ENCODE measurements at regions not wholly inside any gene's neighbourhood (a gene's known extent, or its start where the extent isn't known, plus 50 kb on each side); places are given as distances from the start of the nearest gene placed in this dataset.

DNA sequence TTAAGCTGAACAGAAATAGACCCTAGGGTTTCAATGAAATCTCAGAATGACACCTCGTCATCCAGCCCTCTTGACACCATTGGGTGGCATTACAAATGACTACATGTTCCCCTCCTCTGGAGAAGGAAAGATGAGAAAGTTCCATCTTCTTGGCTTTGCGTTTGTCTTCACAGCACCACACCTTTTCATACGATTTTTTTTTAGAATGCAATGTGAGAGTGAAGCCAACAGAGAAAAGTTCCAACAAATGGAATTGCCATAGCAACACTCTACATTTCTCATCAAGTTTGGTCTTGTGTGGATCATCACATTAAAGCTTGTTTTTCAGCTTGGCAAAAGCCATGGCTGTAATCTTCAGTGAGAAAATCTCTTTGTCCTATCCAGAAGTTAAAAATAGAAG is 183.4 kb upstream of the SNX7 start:
- no peak for FAIRE-seq

GRCh38 chr1:98472878-98473277 is 188.6 kb upstream of the SNX7 start:
- no peak for FAIRE-seq

GRCh38 chr1:98471633-98472032 is 189.9 kb upstream of the SNX7 start:
- no peak for FAIRE-seq

DNA sequence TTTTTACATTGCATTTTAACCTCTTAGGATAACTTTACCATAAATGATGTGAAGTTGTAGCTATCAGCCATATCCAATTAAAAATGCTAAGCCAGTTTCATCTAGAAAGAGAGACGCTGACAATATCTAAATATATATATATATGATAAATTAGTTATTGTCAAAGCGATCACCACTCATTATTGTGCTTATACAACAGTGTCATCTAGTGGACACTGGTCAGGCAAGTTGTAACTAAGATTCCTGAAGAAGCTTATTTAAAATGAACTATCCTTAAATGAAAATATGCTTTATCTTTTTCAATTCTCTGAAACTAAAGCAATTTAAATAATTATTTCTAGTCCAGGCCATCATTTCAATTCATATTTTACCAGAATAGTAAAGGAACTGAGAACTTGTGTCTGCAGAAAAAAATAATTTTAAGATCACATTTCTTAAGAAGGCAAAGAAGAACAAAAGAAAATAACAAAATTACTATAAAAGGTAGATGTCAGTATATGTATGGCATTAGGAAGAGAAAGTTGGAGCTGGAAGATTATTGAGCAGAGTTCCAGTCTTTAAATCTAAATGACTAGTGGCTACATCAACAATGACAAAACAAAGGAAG is 193.3 kb upstream of the SNX7 start:
- FAIRE-seq: peak; percentile 49

DNA sequence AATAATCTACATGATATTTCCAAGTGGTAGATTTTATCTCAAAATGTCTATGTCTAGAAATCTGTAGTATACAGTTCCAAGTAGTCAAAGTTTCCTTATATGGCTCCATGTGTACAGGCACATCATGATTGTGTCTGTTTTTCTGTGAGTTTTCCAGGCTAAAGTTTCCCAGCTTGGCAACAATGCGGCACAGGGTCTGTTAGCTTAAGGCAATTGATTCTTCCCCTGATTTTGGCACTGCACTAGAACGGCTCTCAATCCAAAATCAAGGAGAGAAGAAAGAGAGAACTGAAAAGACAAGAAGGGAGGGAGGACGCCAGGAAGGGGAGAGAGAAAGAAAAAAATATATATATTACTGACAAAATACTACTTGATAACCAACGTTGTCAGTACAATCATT is 193.9 kb upstream of the SNX7 start:
- FAIRE-seq: no peak

GRCh38 chr1:98467122-98467521 is 194.4 kb upstream of the SNX7 start:
- no peak for FAIRE-seq

GRCh38 chr1:98461873-98462385 is 199.6 kb upstream of the SNX7 start:
- no peak for FAIRE-seq

DNA sequence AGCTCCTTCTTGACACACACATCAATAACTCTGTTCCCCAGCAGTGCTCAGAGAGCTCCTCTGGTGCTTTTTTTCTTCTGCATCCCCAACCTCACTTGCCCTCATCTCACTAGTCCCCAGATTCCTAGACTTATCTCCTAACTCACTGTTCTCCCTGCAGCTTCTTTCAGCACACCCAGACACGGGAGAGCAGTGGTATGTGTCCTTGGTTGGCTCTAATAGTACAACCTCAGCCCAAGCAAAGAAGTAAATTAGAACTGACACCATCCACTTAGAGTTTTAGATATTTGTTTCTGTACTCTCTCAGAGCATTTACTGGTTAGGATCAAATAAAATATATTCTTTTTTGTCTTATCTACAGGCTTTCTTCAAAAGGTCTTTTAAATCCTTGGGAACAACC is 201.4 kb upstream of the SNX7 start:
- no peak for FAIRE-seq

DNA sequence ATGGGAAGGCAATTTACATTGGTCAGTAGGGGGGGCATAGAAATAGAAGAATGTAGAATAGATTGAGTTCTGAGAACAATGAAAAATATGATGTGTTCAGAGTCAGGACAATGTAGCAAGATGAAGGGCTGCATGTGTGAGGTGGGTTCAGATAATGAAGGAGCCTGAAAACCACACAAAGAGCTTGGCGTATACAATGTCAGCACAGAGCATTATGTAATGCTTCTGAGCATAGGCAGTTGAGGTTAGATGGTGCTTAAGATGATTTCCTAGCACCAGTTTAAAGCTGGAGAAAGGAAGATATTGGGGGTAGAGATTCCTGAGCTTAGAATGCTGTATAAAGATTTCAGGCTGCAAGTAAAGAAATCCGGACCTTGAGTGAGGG is 202.0 kb upstream of the SNX7 start:
- FAIRE-seq: no peak

GRCh38 chr1:98458511-98459485 is 202.7 kb upstream of the SNX7 start:
- no peak for FAIRE-seq

DNA sequence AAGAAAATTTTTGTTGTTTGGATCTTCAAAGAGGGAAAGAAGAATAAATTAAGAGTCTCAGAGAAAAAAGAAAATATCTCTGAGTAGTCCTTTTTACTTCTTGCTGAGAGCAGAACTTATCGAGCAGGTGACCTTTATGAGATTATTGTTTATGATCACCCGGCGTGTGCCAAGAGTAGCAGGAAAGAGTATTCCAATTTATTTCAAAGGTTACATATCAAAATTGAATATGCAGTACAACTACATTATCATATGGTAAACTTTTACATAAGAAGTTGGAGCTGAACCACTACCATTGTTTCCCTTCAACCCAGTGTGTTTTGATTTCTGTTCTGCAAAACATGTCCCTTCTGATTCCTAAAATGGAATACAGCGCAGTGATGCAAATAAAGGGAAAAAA is 204.3 kb upstream of the SNX7 start:
- no peak for FAIRE-seq

GRCh38 chr1:98454666-98455065 is 206.9 kb upstream of the SNX7 start:
- FAIRE-seq: no peak

- no peak for FAIRE-seq
These were observed 208.5 kb upstream of the SNX7 start for GRCh38 chr1:98453066-98453465.

DNA sequence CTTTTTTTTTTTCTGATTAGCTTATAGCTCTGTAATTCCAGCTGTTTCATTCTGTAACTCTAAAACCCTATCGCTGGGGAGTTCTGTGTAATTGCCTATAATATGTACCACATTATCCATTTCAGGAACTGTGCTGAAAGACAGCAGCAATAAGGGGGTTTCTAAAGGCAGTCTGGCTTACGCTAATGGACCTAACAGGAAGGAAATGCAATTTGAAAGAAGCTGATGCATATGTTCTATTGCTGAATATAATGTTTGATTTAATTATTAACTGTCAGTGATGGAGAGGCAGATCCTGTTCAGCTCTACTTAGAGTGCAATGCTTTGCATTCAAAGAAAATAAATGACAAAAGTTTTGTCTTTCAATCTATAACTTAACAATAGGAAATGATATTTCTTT is 209.4 kb upstream of the SNX7 start:
- FAIRE-seq: no peak

GRCh38 chr1:98441281-98441680 is 220.2 kb upstream of the SNX7 start:
- no peak for FAIRE-seq

DNA sequence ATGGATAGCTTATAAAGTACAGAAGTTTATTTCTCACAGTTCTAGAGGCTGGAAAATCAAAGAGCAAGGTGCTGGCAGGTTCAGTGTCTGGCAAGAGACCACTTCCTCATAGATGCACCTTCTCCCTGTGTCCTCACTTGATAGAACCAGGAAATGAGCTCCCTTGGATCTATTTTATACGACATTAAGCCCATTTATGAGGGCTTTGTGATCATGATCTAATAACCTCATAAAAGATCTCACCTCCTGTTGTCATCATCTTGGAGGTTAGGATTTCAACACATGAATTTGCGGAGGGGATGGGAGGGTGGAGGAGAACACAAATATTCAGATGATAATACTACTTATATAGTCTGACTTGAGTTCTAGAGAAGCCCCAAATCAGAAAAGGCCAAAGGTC is 222.1 kb upstream of the SNX7 start:
- FAIRE-seq: no peak

GRCh38 chr1:98437540-98437939 is 224.0 kb upstream of the SNX7 start:
- no peak for FAIRE-seq

- FAIRE-seq: no peak
These were observed 224.5 kb upstream of the SNX7 start for GRCh38 chr1:98437011-98437410.

GRCh38 chr1:98429965-98430443 is 231.5 kb upstream of the SNX7 start:
- no peak for FAIRE-seq

- no peak for FAIRE-seq
These were observed 232.7 kb upstream of the SNX7 start for GRCh38 chr1:98428864-98429263.

DNA sequence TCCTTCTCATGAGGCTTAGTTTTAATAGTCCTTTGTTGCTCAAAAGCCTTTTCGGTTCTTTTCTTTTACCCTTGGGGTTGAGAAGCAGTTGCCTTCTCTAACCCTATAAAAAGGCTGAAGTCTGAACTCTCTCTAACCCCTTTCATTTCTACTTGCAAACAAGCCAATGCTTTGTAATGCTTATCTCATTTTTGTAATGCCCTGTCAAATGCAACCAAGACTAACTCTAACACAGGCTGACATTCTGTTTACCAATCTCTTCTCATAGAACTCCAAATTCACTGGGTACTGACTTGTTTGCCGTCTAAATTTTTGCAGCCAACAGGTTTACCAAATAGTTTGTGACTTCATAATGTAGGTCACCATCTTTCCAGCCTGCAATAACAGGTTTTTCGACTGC is 233.9 kb upstream of the SNX7 start:
- no peak for FAIRE-seq

DNA sequence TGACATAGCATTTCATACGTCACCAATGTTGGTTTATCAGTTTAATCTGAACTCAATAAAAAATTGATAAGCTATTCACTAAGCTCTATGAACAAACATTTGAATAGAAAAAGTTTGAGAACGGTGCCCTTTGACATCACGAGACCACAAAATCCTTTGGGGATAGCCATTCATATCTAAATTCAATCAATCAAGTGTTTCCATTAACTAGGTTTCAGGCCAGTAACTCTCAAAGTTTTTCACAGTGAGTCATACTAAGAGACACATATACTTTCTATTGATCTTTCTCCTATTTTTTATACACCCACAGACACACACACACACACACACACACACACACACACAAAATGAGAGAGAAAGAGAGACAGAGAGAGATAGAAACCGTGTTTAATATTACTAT is 235.4 kb upstream of the SNX7 start:
- no peak for FAIRE-seq

GRCh38 chr1:98422816-98423215 is 238.7 kb upstream of the SNX7 start:
- FAIRE-seq: no peak

GRCh38 chr1:98421085-98421435 is 240.5 kb upstream of the SNX7 start:
- FAIRE-seq: no peak

Measured in islet of Langerhans (tissue), 1 donor.